NCI-H1694 treated with DMSO at 0.1 percent for 48 hours (cell line): ENCODE measurements at regions not wholly inside any gene's neighbourhood (a gene's known extent, or its start where the extent isn't known, plus 50 kb on each side); places are given as distances from the start of the nearest gene placed in this dataset.
"Not testable (repeated sequence)": the region's sequence is repeated elsewhere in the genome, so short reads cannot be mapped to it uniquely, and the experiment has no call there.

Experiments used
- DNase-seq: peaks from one replicate; lab custom pipeline; 2025; lab: John Stamatoyannopoulos, UW

- no peak for DNase-seq
Observed at GRCh38 chr11:81569999-81570398, 1163.7 kb downstream of the FAM181B start.

- DNase-seq: no peak
Observed at GRCh38 chr11:81568918-81569317, 1164.7 kb downstream of the FAM181B start.

- DNase-seq: no peak
Observed at GRCh38 chr11:81548123-81548522, 1185.5 kb downstream of the FAM181B start.

DNA sequence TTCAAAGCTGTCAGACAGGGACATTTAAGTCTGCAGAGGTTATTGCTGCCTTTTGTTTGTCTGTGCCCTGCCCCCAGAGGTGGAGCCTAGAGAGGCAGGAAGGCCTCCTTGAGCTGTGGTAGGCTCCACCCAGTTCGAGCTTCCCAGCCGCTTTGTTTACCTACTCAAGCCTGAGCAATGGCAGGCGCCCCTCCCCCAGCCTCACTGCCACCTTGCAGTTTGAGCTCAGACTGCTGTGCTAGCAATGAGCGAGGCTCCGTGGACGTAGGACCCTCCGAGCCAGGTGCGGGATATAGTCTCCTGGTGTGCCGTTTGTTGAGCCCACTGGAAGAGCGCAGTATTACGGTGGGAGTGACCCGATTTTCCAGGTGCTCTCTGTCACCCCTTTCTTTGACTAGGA lies 1193.9 kb downstream of the FAM181B start:
- DNase-seq: not testable (repeated sequence)

DNA sequence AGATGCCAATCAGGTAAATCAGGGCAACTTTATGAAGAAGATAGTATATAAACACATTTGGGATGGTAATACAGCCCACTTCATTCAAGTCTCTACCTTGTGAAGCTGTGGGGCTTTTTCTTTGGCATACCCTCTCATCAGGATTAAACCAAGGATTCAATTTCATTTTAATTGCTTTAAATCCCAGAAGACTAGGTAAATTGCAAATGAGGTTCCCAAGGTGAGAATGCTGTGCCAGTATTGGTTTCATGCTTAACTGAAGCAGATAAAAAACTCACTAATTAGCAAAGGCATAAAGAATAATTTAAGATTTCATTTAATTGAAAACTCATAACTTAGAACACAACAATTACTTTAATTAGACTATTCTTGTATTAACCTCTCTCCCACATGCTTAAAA lies 1218.1 kb downstream of the FAM181B start:
- no peak for DNase-seq

- DNase-seq: peak; percentile 19
Observed at GRCh38 chr11:81497202-81497804, 1236.4 kb downstream of the FAM181B start.

- no peak for DNase-seq
Observed at GRCh38 chr11:81496601-81497000, 1237.1 kb downstream of the FAM181B start.

- DNase-seq: no peak
Observed at GRCh38 chr11:81495699-81496292, 1237.9 kb downstream of the FAM181B start.

DNA sequence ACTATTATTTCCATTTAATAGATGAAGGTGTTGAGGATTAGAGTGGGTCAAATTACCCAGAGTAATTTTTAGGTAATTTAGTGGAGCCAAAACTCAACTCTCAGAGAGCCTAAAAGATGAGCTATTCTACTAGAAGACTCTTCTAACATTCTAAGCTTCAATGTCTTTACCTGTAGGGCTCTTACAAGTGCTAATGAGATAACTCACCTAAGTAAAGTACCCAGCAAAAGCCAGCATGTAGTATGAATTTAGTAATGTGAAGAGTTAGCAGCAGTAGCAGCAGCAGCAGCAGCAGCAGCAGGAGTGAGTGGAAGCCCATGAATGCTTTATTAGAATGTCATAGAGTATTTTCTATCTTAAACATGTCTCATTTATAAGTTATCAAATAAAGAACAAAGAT lies 1239.2 kb downstream of the FAM181B start:
- DNase-seq: no peak

DNA sequence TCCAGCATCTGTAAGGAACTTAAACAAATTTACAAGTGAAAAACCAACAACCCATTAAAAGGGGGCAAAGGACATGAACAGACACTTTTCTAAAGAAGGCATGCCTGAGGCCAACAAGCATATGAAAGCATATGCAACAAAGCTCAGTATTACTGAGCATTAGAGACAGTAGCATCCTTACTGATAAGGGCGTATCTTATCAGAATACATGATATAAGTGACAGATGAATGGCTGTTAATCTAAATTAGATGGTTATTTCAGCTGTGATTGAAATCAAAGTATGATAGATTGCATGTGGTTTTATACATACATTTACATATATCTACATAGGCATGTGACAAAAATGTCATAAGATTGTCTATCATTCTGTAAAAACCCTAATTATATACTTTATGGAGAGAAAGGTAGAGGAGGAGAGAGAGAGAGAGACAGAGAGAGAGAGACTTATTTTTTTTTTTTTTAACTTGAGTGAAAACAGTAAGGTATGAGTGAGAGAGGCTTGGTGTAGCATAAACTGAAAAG lies 1240.7 kb downstream of the FAM181B start:
- DNase-seq: no peak

GRCh38 chr11:81487109-81487508 lies 1246.6 kb downstream of the FAM181B start:
- DNase-seq: no peak

DNA sequence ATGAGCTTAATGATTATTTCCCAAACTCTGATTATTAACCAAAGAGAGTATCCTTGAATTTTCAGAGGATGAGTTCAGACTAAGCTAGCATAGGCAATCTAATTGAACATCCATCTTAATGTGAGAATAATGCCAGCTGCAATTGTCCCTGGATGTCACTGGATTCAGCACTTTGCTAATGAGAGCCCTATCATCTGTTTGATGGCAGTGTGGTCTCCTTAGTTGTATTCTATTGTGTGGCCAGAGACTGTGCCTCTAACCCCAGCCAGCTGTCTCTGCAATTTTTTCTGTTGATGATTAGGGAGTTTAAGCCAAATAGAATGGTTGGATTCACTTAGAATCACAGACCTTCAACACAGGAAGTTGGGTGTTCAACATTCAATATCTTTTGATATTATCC lies 1249.5 kb downstream of the FAM181B start:
- DNase-seq: no peak

- DNase-seq: no peak
Observed at GRCh38 chr11:81477277-81477676, 1256.4 kb downstream of the FAM181B start.

GRCh38 chr11:81476345-81476744 lies 1257.3 kb downstream of the FAM181B start:
- no peak for DNase-seq

GRCh38 chr11:81472646-81473045 lies 1261.0 kb downstream of the FAM181B start:
- DNase-seq: no peak

GRCh38 chr11:81470446-81470845 lies 1263.2 kb downstream of the FAM181B start:
- no peak for DNase-seq

- no peak for DNase-seq
Observed at GRCh38 chr11:81459766-81460306, 1273.8 kb downstream of the FAM181B start.

DNA sequence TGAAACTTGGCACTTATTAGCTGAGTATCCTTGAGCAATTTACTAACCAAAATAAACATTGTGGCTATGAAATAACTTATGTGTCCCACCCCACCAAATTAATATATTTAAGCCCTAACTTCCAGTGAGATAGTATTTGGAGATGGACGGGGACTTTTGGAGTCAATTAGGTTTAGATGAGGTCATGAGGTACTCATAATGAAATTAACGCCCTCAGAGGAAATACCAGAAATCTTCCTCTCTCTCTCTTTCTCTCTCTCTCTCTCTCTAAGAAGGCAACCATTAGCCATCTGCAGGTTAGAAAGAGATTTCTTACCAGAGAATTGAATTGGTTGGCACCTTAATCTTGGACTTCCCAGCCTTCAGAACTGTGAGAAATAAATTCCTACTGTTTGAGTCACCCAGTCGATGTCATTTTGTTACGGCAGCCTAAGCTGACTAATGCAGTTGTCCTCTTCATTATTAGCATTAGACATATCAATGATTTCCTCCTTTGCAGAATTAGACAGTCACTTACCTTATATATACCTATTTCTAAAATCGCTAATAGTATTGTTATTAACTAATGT lies 1284.0 kb downstream of the FAM181B start:
- DNase-seq: no peak

GRCh38 chr11:81444297-81444696 lies 1289.4 kb downstream of the FAM181B start:
- no peak for DNase-seq

DNA sequence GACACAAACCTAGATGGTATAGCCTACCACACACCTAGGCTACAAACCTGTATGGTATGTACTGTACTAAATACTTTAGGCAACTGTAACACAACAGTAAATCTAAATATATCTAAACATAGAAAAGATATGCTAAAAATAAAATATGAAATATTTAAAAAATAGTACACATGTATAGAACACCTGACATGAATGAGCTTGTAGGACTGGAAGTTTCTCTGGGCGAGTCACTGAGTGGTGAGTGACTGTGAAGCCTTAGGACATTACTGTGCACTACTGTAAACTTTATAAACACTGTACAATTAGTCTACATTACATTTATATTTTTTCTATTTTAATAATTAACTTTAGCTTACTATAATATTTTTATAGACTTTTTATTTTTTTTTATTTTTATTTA lies 1301.3 kb downstream of the FAM181B start:
- no peak for DNase-seq

DNA sequence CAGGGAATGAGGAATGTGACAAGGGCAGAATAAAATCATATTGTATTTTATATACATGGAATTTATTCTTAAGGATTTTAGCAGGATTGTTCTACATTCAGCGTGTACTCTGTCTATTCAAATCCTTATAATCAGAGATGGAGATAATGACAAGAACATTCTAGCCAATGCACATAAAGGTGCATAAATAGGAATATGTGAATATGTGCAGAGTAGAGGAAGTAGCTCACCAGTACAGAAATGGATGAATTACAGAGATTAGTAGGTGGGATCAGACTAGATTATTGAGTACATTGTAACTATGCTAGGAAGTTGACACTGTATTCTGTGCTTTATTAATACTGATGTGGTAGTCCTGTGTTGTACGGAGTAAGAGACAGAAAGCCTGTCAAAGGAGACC lies 1308.8 kb downstream of the FAM181B start:
- DNase-seq: no peak

GRCh38 chr11:81422402-81422801 lies 1311.3 kb downstream of the FAM181B start:
- no peak for DNase-seq

- no peak for DNase-seq
Observed at GRCh38 chr11:81421251-81421860, 1312.3 kb downstream of the FAM181B start.
